ENCODE measurements at regions not wholly inside any gene's neighbourhood (a gene's known extent, or its start where the extent isn't known, plus 50 kb on each side); places are given as distances from the start of the nearest gene placed in this dataset.
"Not testable (repeated sequence)": the region's sequence is repeated elsewhere in the genome, so short reads cannot be mapped to it uniquely, and the experiment has no call there.

DNA sequence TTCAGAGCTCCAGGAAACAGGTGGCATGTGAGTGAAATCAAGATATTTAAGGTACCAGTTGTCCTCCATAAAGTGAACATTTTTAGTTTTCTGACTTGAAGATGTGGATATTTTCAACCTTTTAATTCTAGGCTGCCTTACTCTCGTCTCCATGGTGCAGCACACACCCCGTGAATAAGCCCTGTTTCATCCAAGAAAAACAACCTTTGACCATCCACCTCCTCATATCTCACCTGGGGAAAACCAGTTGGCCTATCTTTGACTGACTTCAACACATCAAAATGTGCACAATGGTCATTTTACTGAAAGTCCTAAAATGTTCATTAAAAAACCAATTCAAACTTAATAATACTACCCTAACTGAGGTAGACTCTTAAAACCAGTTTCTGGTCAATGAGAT lies 73.8 kb upstream of the CD2AP start:
- no peak for DNase-seq (ENCODE audit: low spot score)
- in situ Hi-C loops (cut with HindIII; ENCODE audit: low sequenced_read_pairs) = no loop called here

DNA sequence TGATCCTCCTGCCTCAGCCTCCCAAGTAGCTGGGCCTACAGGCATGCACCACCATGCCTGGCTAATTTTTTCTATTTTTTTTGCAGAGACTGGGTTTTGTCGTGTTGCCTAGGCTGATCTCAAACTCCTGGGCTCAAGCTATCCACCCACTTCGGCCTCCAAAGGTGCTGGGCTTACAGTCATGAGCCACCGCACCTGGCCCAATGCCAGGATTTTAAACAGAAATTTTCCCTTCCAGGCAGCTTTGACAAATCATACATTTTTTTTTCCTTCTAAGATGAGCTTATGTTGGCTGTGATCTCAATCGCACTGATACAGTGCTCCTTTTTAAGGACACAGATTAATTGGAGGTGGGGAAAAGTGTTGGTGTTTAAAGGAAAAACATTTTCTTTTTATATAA lies 73.2 kb upstream of the CD2AP start:
- in situ Hi-C loops (cut with HindIII; ENCODE audit: low sequenced_read_pairs) = no loop called here
- no peak for DNase-seq (ENCODE audit: low spot score)

DNA sequence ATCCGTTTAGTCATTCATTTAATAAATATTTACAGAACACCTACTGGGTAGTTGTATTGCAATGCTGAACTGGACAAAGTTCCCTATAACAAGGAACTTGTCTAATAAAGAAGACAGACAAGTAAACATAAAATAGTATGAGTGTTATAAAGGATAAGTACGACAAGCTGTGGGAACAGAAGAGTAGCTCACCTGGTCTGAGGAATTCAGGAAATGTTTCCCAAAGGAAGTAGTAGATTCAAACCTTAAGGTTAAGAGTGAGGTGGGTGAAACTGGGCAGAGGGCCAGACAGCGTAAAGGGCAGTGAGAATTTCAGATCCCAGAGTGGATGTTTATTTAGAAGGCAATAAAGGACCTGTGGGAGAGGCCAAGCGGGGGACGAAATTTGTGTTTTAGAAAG lies 72.3 kb upstream of the CD2AP start:
- DNase-seq (ENCODE audit: low spot score) = no peak
- in situ Hi-C loops (cut with HindIII; ENCODE audit: low sequenced_read_pairs) = no loop called here

DNA sequence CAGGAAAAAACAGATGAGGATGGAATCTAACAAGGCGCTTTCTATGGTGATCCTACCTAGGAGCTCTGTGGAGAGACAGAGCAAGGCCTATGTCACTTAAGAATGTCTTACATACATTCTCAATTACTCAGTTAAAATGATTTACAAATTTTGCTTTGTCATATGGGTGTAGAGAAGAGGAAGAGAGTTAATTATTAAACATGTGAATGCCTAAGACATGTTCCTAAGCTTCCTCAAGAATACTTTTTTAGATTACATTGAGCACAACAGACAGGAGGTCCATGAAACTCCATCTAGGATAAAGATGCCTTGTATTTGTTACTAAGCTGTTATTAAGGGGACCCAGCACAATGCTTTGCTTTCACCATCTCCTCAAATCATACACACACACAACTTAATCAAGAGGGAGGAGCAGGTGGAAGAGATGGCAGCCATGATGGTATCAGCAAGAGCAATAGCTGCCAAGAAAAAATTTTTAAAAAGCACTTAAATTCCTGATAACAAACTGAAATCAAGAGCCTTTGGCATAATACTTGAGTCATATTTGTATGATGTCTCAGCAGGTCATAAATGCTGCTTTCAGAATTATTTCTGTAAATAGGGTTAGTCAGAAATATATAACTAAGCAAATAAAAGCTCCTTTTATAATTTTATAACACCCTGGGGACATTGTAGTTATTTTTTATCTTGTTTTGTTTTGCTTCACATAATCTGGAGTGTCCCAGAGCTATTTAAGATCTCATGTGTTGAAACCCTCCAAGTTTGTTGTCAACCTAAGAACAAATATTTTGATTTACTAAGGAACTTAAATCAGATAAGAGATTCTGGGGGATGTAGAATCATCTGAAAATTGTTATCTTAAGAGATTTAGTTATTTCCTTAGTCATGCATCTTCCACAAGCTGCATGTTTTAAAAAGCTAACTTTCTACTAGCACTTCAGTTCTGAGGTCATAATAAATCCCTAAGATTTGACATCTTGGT lies 70.0 kb upstream of the CD2AP start:
- no peak for DNase-seq (ENCODE audit: low spot score)
- in situ Hi-C loops (cut with HindIII; ENCODE audit: low sequenced_read_pairs) = no loop called here

DNA sequence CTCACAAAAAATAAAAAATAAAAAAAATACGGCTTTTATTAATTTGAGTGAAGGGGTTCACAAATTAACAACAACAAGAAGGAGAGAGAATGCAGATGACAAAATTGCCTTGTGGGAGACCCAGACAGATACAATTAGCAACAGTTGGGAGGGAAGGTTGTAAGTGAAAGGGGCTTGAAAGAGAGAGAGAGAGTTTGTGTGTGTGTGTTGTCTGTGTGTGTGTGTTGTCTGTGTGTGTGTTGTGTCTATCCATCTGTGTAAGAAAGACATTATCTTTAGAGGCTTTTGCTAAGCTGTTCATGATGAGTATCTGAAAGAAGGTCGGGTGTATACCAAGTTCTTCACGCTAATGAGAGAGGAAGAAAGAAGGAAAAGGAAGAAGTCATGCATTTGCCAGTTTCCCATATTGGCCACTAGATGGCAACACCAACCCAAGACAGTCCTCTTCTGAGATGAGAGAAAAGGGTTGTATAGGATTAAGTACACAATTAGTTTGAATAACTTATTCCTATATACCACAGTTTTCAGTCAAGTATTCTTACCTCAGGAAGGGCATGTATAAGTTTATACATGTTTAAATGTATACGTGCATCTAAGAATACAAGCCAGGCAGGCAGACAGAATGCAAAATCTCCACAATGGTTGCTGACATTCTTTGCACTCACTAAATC lies 63.7 kb upstream of the CD2AP start:
- DNase-seq (ENCODE audit: low spot score) = peak; percentile 82
- in situ Hi-C loops (cut with HindIII; ENCODE audit: low sequenced_read_pairs) = no loop called here

DNA sequence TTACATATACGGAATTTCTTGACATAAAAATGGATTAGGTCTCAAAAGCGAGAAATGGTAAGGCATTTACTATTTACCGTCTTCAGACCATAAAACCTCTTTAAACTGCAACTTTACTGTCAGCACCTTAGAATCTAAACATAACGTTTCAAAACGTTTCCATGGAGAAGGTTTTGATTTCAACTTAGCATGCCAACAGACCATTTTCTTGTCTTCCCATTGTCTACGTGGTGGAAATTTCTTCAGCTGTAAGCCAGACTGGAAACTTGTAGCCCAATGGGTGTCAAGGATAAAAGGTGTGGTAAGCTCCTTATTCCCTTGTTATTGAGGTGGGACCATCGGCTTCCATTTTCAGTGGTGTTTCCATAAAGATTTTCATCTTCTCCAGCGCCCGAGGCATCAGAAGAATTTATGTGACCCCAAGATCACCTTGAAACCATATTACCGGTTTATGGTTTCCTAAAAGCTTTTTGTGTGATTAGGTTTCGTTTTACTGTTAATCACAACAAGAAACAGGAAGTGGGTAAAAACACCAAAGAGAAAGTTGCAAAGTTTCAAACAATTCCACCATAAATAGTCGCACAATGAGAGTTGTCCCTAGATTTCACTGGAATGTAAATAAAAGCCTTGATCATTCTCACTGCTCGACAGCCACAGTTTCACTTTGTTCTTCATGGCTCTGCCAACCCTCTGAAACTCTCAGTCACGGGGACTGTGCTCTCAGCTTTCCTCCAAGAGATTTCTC lies 63.0 kb upstream of the CD2AP start:
- in situ Hi-C loops (cut with HindIII; ENCODE audit: low sequenced_read_pairs) = no loop called here
- peak; percentile 5 for DNase-seq (ENCODE audit: low spot score)

DNA sequence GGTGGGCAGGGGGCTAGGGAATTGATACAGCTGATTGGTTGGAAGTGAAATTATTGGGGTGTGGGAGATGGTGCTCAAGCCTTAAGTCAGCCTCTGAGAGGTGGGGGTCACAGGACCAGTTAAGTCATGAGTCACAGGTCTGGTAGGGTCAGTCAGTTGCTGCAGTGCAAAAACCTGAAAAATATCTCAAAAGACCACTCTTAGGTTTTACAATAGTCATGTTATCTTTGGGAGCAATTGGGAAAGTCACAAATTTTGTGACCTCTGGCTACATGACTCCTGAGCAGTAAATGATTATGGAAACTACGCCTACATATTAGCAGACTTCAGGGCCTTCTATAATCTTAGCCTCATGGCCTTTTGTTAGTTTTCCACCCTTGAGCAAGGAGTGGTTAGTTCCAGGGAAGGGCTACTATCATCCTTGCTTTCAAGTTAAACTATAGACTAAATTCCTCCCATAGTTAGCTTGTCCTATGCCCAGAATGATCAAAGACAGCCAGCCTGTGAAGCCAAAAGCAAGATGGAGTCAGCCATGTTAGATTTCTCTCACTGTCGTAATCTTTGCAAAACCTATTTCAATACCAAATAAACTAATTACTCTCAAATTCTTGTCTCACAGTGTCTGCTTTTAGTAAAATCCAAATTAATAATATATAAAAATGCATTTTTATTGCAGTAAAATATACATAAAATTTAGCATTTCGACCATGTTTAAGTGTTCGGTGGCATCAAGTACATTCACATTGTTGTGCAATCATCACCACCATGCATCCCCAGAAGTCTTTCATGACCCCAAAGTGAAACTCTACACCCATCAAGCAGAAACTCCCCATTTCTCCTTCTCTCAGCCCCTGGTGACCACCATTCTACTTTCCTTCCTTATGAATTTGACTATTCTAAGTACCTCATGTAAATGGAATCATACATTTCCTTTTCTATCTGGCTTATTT lies 60.9 kb upstream of the CD2AP start:
- in situ Hi-C loops (cut with HindIII; ENCODE audit: low sequenced_read_pairs) = no loop called here
- DNase-seq (ENCODE audit: low spot score) = no peak

DNA sequence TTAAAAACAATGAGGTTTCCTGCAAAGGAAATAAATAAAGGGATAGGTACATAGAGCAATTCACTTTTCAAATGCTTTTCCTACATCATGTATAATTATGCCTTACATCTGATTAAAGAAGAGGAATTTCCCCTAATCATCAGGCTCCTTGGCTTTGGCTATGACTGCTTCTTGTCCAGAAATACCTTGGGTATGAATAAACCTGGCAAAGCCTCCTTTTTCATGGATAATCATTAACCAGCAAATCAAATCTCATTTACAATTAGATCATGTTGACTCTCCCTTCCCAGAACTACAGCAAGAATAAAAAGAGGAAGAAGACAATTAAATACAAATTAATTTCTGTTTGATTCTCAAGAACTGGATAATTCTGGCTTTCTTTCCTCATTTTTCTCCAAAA lies 58.0 kb upstream of the CD2AP start:
- in situ Hi-C loops (cut with HindIII; ENCODE audit: low sequenced_read_pairs) = no loop called here
- no peak for DNase-seq (ENCODE audit: low spot score)

DNA sequence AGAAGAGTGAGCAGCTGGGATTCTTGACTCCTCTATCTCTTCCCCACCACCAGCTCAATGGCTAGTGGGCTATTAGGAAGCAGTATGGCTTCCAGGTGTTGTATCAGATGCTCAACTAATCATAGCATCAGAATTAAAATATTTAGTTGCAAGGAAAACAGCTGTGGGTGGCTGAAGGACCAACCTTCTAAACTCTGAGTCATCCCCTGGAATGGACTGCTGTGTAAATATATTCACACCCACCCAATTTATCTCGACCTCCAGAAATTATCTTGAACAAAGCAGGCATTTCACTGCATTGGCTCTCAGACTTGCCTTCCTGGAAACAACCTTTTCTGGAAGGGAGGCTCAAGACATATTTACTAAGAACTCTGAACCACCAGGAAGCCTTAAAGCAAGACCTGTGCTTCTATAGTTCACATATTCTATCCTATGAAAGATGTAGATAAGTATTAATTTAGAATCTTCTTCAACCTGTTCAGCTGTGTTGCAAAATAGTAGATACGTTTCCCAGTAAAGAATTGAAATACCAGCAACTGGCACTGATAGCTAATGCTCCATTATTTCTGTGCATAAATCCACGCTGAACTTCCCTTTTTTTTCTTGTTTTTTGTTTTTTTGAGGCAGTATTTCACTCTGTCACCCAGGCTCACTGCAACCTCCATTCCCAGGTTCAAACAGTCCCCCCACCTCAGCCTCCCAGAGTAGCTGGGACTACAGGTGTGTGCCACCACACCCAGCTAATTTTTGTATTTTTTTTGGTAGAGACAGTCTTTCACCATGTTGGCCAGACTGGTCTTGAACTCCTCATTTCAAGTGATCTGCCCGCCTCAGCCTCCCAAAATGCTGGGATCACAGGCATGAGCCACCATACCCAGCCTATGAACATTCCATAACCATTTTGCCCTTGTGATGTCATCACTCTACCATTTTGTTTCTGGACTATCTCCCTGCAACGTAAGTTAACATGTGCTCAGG lies 56.9 kb upstream of the CD2AP start:
- in situ Hi-C loops (cut with HindIII; ENCODE audit: low sequenced_read_pairs) = no loop called here
- DNase-seq (ENCODE audit: low spot score) = no peak

DNA sequence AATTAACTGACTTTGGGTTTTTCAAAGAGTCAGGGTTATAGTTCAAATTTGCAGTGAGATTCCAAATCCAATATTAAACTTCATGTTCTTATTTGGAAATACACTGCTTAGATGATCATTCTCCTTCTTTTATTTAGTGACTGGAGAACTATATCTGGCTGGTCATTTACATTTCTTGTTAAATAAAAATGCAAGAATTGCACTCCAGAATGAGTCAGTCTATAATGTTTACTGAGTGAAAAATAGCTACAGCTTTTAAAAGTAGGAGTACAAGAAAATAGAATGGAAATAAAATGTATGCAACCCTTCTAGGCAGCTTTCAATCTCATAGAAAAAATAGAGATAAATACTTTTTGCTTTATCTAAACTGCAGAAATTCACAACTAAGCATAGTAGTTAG lies 54.5 kb upstream of the CD2AP start:
- no peak for DNase-seq (ENCODE audit: low spot score)
- in situ Hi-C loops (cut with HindIII; ENCODE audit: low sequenced_read_pairs) = no loop called here

DNA sequence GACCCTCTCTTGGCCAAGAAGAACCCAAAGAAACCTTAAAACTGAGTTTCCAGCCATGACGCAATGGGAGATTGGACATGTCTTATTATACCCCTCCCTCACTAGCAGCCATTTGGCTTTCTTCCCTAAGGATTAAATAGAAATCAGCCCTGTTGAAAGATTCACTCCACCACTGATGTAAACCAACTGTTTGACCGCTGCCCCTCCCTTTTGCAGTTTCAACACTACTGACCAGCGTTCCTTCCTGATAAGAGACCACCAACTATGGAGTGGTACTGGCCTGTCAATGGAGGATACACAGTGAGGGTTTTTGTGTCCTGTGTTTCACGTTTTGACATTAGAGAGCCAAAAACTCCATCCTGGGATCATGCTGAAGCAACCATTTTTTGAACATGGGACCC lies 53.2 kb upstream of the CD2AP start:
- in situ Hi-C loops (cut with HindIII; ENCODE audit: low sequenced_read_pairs) = no loop called here
- no peak for DNase-seq (ENCODE audit: low spot score)

DNA sequence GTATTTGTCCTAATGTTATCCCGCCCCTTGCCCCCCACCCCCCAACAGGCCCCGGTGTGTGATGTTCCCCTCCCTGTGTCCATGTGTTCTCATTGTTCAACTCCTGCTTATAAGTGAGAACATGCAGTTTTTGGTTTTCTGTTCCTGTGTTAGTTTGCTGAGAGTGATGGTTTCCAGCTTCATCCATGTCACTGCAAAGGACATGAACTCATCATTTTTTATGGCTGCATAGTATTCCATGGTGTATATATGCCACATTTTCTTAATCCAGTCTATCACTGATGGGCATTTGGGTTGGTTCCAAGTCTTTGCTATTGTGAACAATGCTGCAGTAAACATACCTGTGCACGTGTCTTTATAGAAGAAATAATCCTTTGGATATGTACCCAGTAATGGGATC lies 51.9 kb upstream of the CD2AP start:
- in situ Hi-C loops (cut with HindIII; ENCODE audit: low sequenced_read_pairs); DNase-seq (ENCODE audit: low spot score): not testable (repeated sequence)

DNA sequence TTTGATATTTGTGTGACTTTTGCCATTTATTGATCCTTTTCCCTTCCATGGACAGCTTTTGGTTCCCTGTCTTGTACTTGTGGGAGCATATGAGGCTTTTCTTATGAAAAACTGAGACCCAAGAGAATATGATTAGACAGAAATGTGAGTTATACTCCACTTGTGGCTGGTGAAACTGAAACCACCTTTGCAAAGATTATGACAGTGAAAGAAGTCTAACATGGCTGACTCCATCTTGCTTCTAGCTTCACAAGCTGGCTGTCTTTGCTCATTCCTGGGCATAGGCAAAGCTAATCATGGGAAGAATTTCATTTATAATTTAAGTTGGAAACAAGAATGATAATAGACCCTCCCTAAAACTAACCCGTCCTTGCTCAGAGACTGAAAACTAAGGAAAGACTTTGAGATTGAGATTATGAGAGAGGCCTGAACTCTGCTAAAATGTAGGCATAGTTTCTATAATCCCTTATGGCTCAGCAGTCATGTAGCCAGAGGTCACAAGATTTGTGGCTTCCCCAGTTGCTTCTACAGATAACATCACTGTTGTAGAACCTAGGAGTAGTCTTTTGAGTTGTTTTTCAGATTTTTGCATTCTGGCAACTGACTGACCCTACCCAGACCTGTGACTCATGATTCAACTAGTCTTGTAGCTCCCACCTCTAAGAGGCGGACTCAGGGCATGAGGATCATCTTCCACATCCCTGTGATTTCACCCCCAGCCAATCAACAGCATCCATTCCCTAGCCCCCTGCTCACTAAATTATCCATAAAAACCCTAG lies 50.9 kb upstream of the CD2AP start:
- no peak for DNase-seq (ENCODE audit: low spot score)
- in situ Hi-C loops (cut with HindIII; ENCODE audit: low sequenced_read_pairs) = no loop called here

DNA sequence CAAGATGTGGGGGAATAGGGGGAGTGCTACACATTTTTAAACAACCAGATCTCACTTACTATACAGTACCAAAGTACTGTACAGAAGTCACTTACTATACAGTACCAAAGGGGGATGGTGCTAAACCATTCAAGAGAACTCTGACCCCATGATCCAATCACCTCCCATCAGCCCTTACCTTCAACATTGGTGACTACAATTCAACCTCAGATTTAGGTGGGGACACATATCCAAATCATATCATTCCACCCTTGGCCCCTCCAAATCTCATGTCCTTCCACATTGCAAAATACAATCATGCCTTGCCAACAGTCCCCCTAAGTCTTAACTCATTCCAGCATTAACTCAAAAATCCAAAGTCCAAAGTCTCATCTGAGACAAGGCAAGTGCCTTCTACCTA lies 49.9 kb upstream of the CD2AP start:
- no peak for DNase-seq (ENCODE audit: low spot score)
- in situ Hi-C loops (cut with HindIII; ENCODE audit: low sequenced_read_pairs) = no loop called here

Data from G401 (cell line).